Stimulated activated naive CD8-positive, alpha-beta T cell treated with anti-CD3 and anti-CD28 coated beads, Interleukin-15, Interleukin-2, amounts not matched to agents 100 ng/mL and 50 ng/mL, for 24 hours (primary cell): ENCODE measurements at regions not wholly inside any gene's neighbourhood (a gene's known extent, or its start where the extent isn't known, plus 50 kb on each side); places are given as distances from the start of the nearest gene placed in this dataset.

Experiments
- H3K27ac Mint-ChIP-seq: one replicate; pipeline ENCODE4 v1.8.0; 2021; ENCODE audit warnings: mild to moderate bottlenecking, mixed read lengths
- H3K27me3 Mint-ChIP-seq: one replicate; pipeline ENCODE4 v1.8.0; 2021; ENCODE audit warnings: mixed read lengths
- H3K36me3 Mint-ChIP-seq: one replicate; pipeline ENCODE4 v1.8.0; 2021; ENCODE audit warnings: low read depth, mixed read lengths
- H3K4me1 Mint-ChIP-seq: one replicate; pipeline ENCODE4 v1.8.0; 2021; ENCODE audit warnings: low read depth, mixed read lengths
- H3K4me3 Mint-ChIP-seq: one replicate; pipeline ENCODE4 v1.8.0; 2021; ENCODE audit warnings: mild to moderate bottlenecking, mixed read lengths
- H3K9me3 Mint-ChIP-seq: one replicate; pipeline ENCODE4 v1.8.0; 2021; ENCODE audit warnings: mixed read lengths

GRCh38 chr14:65225299-65226159 lies 123.2 kb upstream of the MAX start:
- H3K4me3 Mint-ChIP-seq, result no peak overlapping the region

GRCh38 chr14:65226824-65227604 lies 124.7 kb upstream of the MAX start:
- Mint-ChIP-seq H3K36me3 (no peaks in the 10 kb centered on the region), H3K4me1 (peaks cover 76% of the 10 kb centered on the region), H3K9me3 (no peaks in the 10 kb centered on the region), H3K4me3 (no peak overlapping the region), H3K27me3 (no peaks in the 10 kb centered on the region), H3K27ac (no peak overlapping the region)

More at GRCh38 chr14:65225299-65226159, 123.2 kb upstream of the MAX start:
- Mint-ChIP-seq H3K27me3 (no peaks in the 10 kb centered on the region), H3K9me3 (no peaks in the 10 kb centered on the region), H3K27ac (peak overlapping the region; percentile 22), H3K36me3 (no peaks in the 10 kb centered on the region), H3K4me1 (peaks cover 76% of the 10 kb centered on the region)

- H3K4me3 Mint-ChIP-seq, result peak overlapping the region; percentile 77
Measured at GRCh38 chr14:65228436-65228835, 126.1 kb upstream of the MAX start.

DNA sequence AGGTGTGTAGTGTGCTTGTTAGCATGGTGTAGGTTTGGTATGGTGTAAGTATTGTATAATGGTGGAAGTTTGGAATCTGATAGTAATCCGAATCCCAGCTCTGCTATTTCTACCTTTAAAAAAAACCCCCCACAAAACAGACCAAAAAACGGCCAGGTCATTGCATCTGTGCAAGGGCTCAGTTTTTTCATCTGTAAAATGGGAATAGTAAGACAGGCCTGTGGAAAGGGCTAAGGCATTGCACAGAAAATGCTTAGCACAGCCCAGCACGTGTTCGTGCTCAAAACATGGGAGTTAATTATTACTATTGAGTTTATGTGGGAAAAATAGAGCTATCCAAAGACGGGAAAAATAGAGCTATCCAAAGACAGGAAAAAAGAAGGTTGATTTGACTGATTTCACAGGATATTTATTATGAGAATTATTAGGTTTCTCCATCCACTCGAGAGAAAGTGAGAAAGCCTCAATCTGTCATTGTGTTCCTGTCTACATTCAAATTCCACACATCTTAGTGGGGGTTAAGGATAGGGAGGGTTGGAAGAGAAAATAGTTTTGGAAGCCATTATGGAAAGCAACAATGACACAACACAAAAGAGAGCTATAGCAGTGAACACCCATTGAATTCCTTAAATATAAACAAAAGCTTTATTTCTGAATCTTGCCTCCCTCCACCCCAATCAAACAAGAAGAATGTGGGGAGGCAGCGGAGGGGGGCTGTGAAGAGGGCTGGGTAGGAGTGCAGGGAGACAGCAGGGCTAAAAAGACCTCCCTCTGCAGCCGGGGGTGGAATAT lies 126.8 kb upstream of the MAX start:
- H3K27ac Mint-ChIP-seq, result peak overlapping the region; percentile 87
- peaks cover 54% of the 10 kb centered on the region for H3K4me1 Mint-ChIP-seq
- peak overlapping the region; percentile 77 for H3K4me3 Mint-ChIP-seq
- H3K9me3 Mint-ChIP-seq, result no peaks in the 10 kb centered on the region
- no peaks in the 10 kb centered on the region for H3K27me3 Mint-ChIP-seq
- H3K36me3 Mint-ChIP-seq, result no peaks in the 10 kb centered on the region

More at GRCh38 chr14:65228436-65228835, 126.1 kb upstream of the MAX start:
- H3K36me3 Mint-ChIP-seq, result no peaks in the 10 kb centered on the region
- H3K27me3 Mint-ChIP-seq, result no peaks in the 10 kb centered on the region
- H3K4me1 Mint-ChIP-seq, result peaks cover 62% of the 10 kb centered on the region
- no peak overlapping the region for H3K27ac Mint-ChIP-seq
- H3K9me3 Mint-ChIP-seq, result no peaks in the 10 kb centered on the region

- Mint-ChIP-seq H3K4me1 (peaks cover 48% of the 10 kb centered on the region), H3K4me3 (peak overlapping the region; percentile 77), H3K36me3 (no peaks in the 10 kb centered on the region), H3K9me3 (no peaks in the 10 kb centered on the region), H3K27ac (peak overlapping the region; percentile 87), H3K27me3 (no peaks in the 10 kb centered on the region)
Measured at GRCh38 chr14:65229748-65230728, 127.7 kb upstream of the MAX start.

- H3K27me3 Mint-ChIP-seq, result no peaks in the 10 kb centered on the region
- peaks cover 34% of the 10 kb centered on the region for H3K4me1 Mint-ChIP-seq
- H3K36me3 Mint-ChIP-seq, result no peaks in the 10 kb centered on the region
- H3K4me3 Mint-ChIP-seq, result no peak overlapping the region
- H3K27ac Mint-ChIP-seq, result no peak overlapping the region
- no peaks in the 10 kb centered on the region for H3K9me3 Mint-ChIP-seq
Measured at GRCh38 chr14:65231286-65231980, 129.1 kb upstream of the MAX start.

DNA sequence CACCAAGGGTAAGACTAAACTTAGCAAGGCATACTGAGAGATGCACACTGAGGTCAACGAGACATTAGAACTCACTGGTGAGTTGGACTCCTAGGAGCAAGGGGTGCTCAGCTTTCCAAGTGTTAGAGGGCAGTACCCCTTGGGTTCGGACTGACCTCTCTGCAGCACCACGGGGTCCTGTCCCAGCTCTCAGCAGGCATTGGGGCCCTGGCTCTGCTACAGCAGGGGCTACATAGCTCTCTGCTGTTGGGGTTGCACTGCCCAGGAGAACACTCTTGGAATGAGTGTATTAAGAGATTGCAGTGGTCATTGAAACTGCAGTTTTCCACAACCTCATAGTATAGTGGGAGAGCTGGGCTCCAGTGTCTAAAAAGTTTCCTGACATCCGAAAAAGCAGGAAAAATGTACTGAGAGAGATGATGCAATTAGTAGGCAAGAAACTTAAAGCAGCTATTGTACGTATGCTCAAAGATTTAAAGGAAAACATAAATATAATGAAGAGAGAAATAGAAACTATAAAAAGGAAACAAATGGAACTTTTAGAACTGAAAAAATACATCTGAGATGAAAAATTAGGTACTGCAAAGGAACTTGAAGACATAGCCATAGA lies 132.5 kb upstream of the MAX start:
- H3K4me1 Mint-ChIP-seq, result peaks cover 13% of the 10 kb centered on the region

GRCh38 chr14:65237023-65237814 lies 134.9 kb upstream of the MAX start:
- H3K4me3 Mint-ChIP-seq, result no peak overlapping the region
- H3K9me3 Mint-ChIP-seq, result no peaks in the 10 kb centered on the region
- H3K27ac Mint-ChIP-seq, result no peak overlapping the region
- H3K36me3 Mint-ChIP-seq, result no peaks in the 10 kb centered on the region
- H3K4me1 Mint-ChIP-seq, result peaks cover 5% of the 10 kb centered on the region
- H3K27me3 Mint-ChIP-seq, result no peaks in the 10 kb centered on the region

More for the DNA sequence above, 132.5 kb upstream of the MAX start:
- H3K9me3 Mint-ChIP-seq, result no peaks in the 10 kb centered on the region
- H3K36me3 Mint-ChIP-seq, result no peaks in the 10 kb centered on the region
- H3K27ac Mint-ChIP-seq, result no peak overlapping the region
- H3K27me3 Mint-ChIP-seq, result no peaks in the 10 kb centered on the region
- no peak overlapping the region for H3K4me3 Mint-ChIP-seq

DNA sequence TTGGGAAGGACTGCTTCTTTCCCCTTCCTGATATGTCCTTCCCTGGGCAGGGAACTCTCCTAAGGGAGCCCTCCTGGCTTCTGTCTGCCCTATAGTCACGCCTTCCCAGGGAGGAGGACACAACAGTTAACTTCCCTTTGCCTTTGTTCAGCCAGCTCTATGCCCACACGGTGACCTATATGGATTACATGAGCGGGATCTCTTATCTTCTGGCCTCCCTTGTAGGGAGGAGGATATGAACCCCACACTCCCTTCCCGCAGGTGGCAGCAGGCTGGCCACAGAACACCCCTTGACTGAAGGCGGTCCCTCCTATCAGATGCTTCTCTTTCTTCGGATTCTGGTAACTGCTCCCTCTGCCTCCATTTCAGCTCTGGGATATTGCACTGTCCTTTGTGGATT lies 135.6 kb upstream of the MAX start:
- Mint-ChIP-seq H3K4me1 (peaks cover 5% of the 10 kb centered on the region), H3K4me3 (no peak overlapping the region), H3K27me3 (no peaks in the 10 kb centered on the region), H3K9me3 (no peaks in the 10 kb centered on the region), H3K36me3 (no peaks in the 10 kb centered on the region), H3K27ac (no peak overlapping the region)

GRCh38 chr14:65238456-65238855 lies 136.1 kb upstream of the MAX start:
- Mint-ChIP-seq H3K27me3 (no peaks in the 10 kb centered on the region), H3K9me3 (no peaks in the 10 kb centered on the region), H3K4me1 (peaks cover 5% of the 10 kb centered on the region), H3K27ac (no peak overlapping the region), H3K36me3 (no peaks in the 10 kb centered on the region), H3K4me3 (no peak overlapping the region)

DNA sequence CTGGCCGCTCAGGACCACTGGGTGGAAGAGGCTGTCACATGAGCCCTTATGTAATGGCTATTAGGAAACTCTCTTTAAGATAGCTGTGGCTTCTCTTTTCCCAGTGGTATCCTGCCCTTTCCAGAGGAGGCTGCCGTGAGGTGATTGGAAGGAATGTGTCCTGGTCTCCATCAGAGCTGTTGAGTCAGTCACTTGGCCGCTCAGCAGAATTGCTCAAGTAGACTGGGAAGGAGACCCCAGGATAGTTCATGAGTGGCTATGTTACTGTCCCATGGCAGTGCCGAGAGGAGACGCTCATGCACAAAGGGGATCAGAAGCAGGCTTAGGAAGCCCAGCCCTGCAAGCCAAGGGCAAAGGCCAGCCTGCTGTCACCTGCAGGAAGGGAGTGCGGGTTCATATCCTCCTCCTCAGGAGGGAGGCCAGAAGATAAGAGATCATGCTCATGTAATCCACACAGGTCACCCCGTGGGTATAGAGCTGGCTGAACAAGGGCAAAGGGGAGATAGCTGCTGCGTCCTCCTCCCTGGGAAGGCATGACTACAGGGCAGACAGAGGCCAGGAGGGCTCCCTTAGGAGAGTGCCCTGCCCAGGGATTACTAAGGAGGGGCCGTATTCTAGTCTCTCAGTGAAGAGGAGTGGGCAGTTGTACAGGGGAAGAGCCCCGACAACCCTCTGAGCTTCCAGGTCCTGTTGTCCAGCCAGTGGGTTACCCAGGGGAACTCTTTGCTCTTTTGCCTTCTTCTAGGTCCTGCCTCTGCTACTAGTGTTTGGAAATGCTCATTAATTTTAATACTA lies 137.0 kb upstream of the MAX start:
- Mint-ChIP-seq H3K27ac (no peak overlapping the region), H3K27me3 (no peaks in the 10 kb centered on the region)

DNA sequence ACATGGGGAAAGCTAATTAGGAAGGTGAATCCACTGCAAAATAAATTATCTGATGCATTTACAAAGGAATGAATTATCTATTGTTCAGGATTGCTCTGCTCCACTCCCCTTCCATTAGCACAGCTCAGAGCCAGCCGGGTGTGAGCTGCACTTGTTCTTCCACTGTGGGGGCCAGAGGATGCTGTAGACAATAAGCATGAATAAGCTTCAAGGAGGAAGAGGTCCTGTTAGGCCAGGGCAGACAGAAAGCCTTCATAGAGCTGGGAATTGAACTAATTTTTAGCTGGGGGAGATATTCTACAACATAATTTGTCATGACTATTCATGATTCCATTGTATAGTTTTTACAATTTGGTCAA lies 137.6 kb upstream of the MAX start:
- Mint-ChIP-seq H3K36me3 (no peaks in the 10 kb centered on the region), H3K27ac (no peak overlapping the region), H3K27me3 (no peaks in the 10 kb centered on the region), H3K4me1 (peaks cover 5% of the 10 kb centered on the region), H3K9me3 (no peaks in the 10 kb centered on the region), H3K4me3 (no peak overlapping the region)

More for the DNA sequence above, 137.0 kb upstream of the MAX start:
- Mint-ChIP-seq H3K9me3 (no peaks in the 10 kb centered on the region), H3K4me3 (no peak overlapping the region), H3K4me1 (peaks cover 5% of the 10 kb centered on the region), H3K36me3 (no peaks in the 10 kb centered on the region)
